Body of pancreas (tissue), 4 donors: ENCODE measurements at regions not wholly inside any gene's neighbourhood (a gene's known extent, or its start where the extent isn't known, plus 50 kb on each side); places are given as distances from the start of the nearest gene placed in this dataset.

Source experiments
- POLR2A ChIP-seq, 3 donors: fragments of 450-650 bp; IDR thresholded peaks; one replicate each; pipeline ENCODE4 v1.6.1; 2016; ENCODE audit warnings: antibody characterized with exemption in 3 of 3, mild to moderate bottlenecking in 2 of 3
- TF ChIP-seq, protein P1 (sequence below), 7 experiments: fragments of 450-650 bp in 4 of 7; fragments of 200-600 bp in 3 of 7; sonication (generic) in 3 of 7; IDR thresholded peaks; one replicate each; pipeline ENCODE4 v1.5.1; 2016 to 2019; ENCODE audit warnings: antibody characterized with exemption in 7 of 7

DNA sequence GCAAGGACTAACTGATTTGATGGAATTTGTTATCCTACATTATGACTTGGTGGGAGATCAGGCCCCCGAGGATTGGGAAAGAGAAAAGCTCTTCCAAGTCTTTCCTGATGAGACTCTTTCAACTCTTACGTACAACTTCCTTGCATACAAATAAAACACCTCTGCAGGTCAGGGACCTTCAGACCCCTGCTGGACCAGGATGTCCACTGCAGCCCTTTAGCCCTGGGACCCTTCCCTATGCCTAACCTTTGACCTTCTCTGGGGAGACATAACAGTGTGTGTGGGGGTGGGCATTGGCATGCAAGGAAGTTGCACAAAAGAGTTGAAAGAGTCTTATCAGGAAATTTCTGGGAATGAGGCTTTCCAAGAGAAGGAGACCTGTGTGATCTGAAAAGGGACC, 859.4 kb downstream of the TYW1 start:
- TF ChIP-seq, protein P1, sequence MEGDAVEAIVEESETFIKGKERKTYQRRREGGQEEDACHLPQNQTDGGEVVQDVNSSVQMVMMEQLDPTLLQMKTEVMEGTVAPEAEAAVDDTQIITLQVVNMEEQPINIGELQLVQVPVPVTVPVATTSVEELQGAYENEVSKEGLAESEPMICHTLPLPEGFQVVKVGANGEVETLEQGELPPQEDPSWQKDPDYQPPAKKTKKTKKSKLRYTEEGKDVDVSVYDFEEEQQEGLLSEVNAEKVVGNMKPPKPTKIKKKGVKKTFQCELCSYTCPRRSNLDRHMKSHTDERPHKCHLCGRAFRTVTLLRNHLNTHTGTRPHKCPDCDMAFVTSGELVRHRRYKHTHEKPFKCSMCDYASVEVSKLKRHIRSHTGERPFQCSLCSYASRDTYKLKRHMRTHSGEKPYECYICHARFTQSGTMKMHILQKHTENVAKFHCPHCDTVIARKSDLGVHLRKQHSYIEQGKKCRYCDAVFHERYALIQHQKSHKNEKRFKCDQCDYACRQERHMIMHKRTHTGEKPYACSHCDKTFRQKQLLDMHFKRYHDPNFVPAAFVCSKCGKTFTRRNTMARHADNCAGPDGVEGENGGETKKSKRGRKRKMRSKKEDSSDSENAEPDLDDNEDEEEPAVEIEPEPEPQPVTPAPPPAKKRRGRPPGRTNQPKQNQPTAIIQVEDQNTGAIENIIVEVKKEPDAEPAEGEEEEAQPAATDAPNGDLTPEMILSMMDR (IDR thresholded peaks at IDR 0.05): no peak
- no peak for TF ChIP-seq POLR2A (IDR thresholded peaks at IDR 0.05)
